A172 (cell line): ENCODE measurements at regions not wholly inside any gene's neighbourhood (a gene's known extent, or its start where the extent isn't known, plus 50 kb on each side); places are given as distances from the start of the nearest gene placed in this dataset.
"Not testable (repeated sequence)": the region's sequence is repeated elsewhere in the genome, so short reads cannot be mapped to it uniquely, and the experiment has no call there.

Source experiments
- DNase-seq: peaks from one replicate; pipeline ENCODE4 v3.0.0-alpha.2; 2015; ENCODE audit warnings: low spot score

DNA sequence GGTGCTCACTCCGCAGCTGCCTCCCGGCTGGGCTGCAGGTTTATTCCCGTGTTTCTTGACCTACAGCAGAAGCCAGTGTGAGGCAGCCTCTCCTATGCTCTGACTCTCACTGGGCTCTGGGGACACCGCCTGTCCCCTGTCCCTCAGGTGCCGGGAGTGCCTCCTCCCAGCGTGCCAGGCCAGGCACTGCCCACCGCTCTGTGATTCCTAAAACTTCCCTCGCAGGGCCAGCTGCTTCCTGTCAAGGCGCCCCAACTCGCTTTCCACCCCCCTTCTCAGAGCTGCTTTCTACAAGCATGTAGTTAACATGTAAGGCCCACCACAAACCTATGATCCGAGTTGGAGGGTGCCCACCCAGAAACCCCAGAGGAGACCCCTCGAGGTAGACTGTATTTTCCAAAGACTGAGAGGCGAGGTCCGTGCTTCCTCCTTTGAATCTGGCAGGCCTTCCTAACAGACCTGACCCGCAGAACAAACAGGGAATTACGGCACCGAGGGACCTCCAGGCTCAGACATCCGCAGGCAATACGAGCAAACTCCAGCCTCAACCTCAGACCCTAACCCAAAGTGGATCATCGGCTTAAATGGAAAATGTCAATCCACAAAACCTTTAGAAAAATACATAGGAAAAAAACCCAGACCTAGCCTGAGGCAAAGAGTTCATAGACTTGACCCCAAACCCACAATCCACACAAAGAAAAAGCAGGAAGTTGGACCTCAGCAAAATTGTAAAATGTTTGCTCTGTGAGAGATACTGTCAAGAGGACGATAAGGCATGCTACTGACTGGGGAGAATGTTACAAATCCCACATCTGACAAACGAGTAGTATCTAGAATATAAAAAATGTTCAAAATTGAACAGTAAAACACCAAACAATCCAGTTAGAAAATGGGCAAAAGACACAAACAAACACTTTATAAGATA is 121.3 kb upstream of the IQSEC1 start:
- no peak for DNase-seq

DNA sequence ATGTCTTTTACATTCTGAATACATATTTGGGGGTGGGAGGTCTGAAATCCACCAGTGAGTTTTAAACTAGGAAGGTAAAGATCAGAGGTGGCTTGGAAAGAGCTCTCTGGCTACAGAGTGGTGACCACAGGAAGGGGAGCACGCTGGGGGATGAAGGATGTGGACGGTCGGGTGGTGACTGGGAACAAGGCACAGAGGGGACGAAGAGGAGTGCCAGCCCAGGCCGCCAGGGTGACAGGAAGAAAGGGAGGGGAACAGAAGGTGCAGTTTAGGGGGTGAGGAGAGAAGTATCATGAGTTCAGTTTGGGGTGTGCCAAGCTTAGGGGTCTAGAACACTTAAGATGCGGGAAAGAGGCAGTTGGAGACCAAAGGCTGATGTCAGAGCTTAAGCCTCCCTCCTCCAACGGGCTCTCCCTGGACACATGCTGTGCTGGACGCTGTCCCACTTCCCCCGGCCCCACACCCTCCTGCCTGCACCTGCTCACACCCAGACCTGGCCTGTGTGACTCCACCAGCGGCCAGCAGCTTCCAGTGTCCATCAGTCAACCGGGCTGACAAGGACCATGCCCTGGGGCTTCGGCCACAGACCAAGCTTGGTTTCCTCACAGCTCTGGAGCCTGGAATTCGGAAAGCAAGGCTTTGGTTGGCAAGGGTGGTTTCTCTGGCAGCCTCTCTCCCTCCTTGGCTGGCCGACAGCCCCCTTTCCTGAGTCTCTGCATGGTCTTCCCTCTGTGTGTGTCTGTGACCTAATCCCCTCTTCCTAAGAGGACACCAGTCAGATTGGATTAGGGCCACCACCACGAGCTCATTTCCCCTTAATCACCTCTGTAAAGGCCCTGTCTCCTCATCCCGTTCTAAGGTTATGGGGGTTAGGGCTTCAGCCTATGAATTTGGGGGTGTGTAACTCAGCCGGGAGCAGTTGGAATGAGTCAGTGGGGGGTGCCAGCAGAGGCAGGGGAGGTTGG is 120.4 kb upstream of the IQSEC1 start:
- peak; percentile 94 for DNase-seq

DNA sequence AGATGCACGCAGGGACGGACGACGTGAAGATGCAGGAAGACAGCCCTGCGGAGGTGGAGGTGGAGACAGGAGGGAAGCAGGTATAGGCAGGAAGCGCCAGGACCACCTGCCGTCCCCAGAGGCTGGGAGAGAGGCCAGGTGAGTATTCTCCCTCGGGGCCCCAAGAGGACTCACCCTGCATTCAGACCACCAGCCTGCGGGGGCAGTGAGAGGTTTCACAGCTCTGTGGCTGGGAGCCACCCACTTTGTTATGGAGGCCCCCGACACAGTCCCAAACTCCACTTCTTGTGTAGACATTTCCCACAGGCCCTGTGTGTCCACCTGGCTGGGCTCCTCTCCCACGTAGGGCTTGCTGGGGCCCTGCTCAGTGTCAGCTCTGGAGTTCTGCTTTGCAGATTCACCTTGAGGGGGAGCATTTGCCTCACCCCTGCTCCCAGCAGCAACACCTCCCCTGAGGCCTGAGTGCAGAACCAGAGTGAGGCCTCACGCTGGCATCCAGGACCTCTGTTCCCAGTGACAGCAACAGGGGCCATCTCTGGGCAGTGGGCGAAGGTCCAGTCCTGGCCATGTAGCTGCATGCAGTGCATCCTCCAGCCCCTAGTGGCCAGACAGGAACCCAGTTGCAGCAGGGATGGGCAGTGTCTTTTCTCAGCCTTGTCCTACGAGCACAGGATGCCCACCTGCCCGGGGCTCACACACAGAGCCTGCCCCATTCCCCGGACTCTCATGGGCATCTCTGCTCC is 119.4 kb upstream of the IQSEC1 start:
- DNase-seq: peak; percentile 75

DNA sequence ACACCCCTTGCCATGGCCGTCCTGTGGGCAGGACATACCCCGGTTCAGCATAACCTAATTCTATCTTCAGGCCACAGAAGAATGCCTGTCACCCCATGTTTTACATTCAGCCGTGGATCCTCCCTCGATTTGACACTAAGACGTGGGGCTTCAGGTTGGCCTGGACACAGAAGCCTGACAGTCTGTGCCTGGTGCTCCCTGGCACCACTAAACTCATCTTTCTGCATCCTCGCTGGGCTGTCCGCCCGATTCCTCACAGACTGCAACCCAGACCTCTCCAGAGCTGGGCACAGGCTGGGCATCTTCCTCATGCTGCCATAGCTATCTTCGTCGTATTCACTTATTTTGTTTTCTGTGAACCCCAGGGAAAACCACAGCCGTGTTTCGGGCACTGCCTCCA is 117.8 kb upstream of the IQSEC1 start:
- DNase-seq: no peak

DNA sequence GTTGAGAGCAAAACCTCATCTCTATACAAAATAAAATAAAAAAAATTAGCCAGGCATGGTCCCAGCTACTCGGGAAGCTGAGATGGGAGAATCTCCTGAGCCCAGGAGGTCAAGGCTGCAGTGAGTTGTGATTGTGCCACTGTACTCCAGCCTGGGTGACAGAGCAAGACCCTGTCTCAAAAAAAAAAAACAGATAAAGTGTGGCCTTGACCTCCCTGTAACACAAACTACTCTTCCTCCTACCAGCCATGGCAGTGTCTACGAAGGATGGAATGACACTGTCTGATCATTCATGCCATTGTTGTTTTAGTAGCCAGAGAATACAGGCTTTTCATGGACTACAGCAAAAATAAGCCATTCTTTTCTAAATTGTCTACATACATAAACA is 117.1 kb upstream of the IQSEC1 start:
- DNase-seq: no peak

GRCh38 chr3:13189639-13190377 is 116.6 kb upstream of the IQSEC1 start:
- DNase-seq: peak; percentile 84

DNA sequence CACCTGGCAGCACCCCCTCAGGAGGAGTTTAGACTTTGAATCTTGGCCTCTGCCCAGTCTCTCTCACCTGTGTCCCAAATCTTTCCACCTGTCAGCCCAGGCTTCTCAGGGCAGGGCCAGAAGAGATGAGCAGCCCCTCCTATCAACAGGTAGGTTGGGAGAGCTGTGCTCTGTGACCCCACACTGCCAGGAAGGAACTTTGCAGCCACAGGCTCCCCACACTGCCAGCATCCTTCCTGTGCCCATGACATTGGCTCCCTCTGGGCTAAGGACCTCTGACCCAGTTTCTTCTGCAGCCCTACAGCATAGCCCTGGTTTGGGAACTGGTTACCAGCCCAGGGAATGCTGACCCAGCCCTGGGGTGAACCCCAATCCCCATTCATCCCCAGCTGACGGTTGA is 115.7 kb upstream of the IQSEC1 start:
- DNase-seq: no peak

GRCh38 chr3:13188181-13188779 is 115.1 kb upstream of the IQSEC1 start:
- no peak for DNase-seq

- DNase-seq: no peak
Measured at GRCh38 chr3:13187593-13187992, 114.4 kb upstream of the IQSEC1 start.

DNA sequence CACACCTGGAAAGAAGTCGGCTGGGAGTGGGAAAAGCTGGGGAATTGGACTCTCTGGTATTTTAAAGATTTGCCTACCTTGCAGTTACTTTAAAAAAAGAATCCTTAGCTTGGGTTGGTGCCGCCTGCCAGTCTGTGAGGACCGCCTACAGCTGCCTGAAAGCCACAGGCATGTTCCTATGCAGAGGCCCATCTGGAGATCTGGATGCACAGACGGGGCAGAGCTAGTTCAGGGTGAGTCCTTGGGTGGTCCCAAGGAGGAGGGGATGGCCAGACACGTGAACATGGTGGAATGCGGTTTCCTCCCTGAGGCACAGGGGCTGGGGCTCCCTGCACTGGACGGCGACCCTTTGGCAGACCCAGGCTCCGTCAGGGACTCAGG is 113.2 kb upstream of the IQSEC1 start:
- DNase-seq: no peak

- no peak for DNase-seq
Measured at GRCh38 chr3:13185737-13186434, 112.7 kb upstream of the IQSEC1 start.

DNA sequence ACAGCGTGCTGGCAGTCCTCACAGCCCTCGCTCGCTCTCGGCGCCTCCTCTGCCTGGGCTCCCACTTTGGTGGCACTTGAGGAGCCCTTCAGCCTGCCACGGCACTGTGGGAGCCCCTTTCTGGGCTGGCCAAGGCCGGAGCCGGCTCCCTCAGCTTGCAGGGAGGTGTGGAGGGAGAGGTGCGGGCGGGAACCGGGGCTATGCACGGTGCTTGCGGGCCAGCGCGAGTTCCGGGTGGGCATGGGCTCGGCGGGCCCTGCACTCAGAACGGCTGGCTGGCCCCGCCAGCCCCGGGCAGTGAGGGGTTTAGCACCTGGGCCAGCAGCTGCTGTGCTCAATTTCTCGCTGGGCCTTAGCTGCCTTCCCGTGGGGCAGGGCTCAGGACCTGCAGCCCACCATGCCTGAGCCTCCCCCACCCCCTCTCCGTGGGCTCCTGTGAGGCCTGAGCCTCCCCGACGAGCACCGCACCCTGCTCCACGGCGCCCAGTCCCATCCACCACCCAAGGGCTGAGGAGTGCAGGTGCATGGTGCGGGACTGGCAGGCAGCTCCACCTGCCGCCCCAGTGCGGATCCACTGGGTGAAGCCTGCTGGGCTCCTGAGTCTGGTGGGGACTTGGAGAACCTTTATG is 106.5 kb upstream of the IQSEC1 start:
- DNase-seq: not testable (repeated sequence)

DNA sequence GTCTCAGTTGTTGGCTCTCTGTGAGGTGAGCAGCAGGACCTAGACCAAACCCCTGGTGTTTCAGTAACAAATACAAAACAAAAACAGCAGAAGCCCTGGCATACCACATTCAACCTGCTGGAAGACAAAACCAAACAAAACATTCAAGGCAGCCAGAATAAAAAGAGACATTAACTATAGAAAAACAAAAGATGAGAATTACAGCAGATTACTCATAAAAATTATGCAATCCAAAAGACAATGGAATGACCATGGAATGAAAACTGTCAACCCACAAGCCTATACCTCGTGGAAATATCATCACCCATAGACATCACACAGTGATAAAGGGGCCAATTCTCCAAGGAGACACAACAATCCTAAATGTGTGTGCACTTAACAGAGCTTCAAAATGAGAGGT is 106.0 kb upstream of the IQSEC1 start:
- no peak for DNase-seq

DNA sequence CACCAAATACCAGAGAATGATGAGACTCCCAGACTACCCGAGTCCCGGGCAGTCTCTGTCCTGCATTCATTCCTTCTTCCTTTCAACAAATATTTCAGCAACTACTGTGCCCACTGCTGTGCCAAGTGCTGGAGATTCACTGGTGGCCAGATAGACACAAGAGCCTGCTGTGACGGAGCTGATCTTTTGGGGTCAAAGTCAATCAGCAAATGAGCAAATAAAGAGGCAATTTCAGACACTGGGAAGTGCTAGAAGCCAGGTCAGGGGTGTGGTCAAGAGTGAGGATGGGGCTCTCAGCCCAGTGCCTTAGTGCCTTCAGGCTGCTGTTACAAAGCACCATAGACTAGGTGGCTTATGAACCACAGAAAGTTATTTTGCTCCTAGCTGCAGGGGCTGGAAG is 104.9 kb upstream of the IQSEC1 start:
- no peak for DNase-seq

GRCh38 chr3:13177641-13178040 is 104.4 kb upstream of the IQSEC1 start:
- DNase-seq: no peak

DNA sequence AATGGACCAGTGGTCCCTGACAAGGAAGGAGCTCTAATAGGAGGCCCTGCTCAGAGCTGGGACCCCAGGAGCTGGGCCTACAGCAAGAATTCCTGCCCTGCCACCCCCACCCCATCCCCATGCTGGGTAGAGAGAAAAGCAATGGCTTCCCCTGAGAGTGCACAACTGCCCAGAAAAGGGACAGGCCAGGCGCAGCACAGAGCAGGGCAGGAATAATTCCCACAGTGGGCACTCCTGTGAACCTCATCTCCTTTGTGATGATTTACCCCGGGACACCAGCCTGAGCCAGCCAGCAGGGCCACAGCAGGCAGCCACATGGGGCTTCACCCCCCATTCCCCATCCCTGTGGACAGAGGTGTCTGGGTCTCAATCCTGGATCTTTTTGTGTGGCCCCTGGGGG is 104.0 kb upstream of the IQSEC1 start:
- DNase-seq: no peak

- no peak for DNase-seq
Measured at GRCh38 chr3:13176445-13176844, 103.2 kb upstream of the IQSEC1 start.

- no peak for DNase-seq
Measured at GRCh38 chr3:13174803-13175135, 101.5 kb upstream of the IQSEC1 start.

DNA sequence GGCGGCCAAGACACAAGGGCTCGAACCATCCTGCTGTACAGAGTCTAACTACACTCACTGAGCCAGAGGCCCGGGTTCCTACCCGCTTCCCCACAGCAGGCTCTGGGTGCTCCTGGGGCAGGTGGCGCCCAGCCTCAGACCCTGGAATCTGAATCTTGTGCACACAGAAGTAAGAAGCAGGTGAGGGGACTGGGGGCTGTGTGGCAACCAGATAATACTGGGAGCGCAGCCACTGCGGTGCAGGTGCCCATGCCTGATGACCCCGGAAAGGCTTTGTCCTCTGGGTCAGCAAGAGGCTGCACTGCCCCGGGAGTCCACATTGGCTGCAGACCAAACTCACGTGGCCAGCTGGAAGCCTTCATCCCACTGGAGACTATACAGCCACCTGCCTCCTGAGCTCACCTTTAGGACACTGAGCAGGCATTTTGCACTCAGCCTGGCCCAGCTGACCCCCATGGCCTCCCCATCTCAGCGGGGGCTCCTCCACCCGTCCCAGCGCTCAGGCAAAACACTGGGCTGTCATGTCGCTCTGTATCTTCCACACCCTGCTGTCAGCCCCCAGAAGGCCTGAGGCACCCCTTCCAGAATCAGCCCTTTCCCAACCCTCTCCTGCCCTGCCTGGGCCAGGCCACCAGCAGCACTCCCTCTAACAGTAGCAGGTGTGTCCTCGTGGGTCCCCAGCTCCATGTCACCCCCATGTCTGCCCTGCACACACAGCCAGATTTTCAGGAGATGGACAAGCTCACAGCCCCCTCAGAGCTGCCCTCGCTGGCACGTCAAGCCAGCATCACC is 101.0 kb upstream of the IQSEC1 start:
- DNase-seq: no peak
